ENCODE measurements at regions not wholly inside any gene's neighbourhood (a gene's known extent, or its start where the extent isn't known, plus 50 kb on each side); places are given as distances from the start of the nearest gene placed in this dataset.
"Not testable (repeated sequence)": the region's sequence is repeated elsewhere in the genome, so short reads cannot be mapped to it uniquely, and the experiment has no call there.

DNA sequence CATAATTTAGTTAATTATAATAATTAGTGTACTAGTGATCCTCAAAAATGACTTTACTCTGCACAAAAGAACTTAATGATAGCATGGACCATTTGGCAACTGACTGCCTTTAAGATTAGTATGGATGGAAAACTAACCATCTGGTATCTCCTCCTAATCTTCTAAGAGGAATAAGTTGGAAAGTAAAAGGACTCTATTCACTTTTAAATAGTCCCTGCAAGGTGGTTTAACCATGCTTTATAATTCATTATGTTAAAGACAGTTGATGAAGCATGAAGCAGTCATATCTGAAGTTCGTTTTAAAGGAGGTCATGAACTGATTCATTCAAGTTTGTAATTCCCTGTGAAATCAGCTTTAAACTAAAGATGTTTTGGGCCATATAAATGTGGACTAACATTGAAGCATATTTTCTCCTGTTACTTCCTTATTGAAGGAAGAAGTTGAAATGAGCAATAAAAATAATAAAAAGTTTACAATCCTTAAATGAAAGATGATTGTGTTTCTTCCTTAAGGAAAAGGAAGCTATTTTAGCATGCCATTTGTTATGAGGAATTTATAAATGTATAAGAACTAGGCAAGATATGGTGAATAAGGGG, 446.0 kb downstream of the XIRP2 start:
- DNase-seq, result no peak

DNA sequence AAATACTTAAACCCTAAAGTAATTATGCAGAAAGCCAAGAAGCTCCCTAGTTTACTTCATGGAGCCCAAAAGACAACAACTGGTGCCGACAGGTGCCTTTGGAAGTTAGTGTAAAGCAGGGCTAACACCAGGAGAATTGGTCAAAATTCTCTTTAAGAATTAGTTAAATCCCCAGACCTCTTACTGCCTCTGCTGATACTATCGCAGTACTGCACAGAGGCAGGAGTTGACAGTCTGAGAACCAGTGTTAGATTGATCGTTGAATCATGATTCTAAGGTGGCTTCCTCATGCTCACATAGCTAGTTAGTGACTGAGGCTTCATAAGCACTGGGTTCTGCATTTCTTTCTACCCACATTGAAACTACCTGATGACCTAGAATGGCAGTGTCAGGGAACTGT, 445.0 kb downstream of the XIRP2 start:
- no peak for DNase-seq

DNA sequence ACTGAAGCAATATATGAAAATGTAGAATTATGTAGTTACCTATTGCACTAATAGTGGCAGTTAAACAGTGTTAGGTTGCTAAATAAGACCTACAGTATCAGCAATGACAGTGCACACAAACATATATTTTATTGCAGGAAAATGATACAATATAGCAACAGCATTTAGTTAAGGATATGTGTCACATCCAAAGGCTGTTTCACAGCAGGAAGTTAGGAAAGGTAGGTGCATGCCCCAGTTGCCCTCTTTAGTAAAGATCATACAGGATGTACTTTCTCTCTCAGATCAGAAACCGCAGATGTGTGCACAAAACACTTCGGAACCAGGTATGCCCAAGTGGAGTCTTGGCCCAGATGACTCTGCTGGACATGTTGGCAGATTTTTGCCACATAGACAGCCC, 444.1 kb downstream of the XIRP2 start:
- DNase-seq, result no peak

DNA sequence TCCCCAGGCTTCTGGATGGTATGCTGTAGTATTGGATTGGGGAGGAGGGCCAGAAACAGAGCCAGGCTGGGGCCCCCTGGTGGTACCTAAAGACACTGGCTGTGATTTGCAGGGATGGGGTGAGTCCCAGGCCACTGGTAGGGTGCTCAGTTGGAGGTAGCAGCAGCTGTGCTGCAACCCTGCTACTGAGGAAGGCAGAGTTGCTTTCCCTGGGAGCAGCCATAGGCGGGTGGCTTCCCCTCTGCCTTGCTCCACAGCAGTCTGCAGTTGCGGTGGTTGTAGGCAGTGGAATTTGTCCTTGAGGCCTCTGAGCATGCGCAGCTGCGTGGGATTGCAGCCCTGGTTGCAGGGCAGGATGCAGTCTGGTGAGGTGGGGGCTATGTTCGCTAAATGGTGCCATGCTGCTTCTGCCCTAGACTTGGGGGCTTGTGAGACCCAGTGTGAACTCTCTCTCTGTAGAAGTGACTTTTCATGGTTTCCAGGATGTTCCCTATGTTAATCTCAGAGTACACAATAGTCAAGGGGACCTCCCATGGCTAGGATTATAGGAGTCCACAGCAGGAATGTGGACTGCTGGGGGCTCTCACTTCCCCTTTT, 443.5 kb downstream of the XIRP2 start:
- DNase-seq, result peak; percentile 11

DNA sequence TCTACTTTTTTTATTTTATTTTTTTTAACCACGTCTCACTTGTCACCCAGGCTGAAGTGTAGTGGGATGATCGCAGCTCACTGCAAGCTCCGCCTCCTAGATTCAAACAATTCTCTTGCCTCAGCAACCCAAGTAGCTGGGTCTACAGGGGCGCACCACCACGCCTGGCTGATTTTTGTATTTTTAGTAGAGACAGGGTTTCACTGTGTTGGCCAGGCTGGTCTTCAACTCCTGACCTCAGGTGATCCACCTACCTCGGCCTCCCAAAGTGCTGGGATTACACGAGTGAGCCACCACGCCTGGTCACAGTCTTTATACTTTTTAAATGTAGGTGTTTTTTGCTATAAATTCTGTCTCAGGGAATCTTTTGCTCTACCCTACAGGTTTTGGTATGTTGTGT, 440.5 kb downstream of the XIRP2 start:
- not testable (repeated sequence) for DNase-seq

DNA sequence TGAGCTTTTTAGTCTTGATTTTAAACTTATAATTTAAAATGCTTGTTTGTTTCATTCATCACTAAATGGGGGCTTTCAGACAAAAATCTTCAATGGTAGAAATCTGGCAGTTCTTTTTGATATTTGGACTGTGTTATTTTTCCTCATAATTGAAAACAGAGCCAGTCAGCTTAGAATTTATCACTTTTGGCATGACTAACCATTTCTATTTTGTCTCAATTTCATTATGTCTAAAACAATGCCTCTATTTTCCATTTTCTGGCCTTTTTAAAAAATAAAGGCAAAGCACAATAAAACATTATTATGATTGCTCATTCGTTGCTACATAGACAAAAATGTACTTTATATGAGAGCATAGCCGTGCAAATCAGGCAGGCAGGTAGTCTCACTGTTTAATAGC, 434.5 kb downstream of the XIRP2 start:
- no peak for DNase-seq

DNA sequence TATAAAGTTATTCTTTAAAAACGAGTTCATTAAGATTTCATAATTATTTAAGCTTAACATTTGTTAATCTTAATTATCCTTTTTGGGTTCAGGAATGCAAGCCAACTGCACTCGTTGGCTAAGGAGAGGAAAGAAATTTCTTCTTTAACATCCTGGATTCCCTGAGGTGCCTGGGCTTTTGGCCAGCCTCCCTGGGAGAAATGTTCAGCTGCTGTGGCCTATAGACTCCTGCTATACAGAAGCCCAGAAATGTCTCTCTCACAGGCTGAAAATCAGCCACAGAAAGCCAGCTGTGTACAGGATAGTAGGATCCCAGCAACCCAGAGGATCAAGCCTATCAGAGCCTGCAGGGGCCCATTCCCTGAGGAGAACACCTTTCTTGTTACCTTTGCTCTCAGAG, 430.3 kb downstream of the XIRP2 start:
- no peak for DNase-seq

DNA sequence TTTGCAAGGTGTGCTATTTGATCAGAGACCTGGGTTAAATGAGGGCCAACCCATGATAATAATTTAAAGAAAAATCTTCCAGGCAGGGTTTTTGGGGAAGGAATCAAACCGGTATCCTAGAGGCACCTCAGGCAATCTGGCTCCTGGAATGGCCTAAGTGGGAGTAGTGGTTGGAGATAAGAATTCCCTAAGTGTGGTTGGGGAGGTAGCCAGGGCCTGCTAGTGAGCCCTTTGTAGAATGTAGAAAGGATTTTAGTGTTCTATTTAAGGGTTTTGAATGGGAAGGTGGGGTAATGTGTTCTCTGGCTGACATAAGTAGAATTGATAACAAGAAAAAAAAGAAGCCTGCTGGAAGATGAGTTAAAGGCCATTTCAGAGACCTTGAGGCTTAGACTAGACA, 422.2 kb downstream of the XIRP2 start:
- no peak for DNase-seq

All from activated CD4-positive, alpha-beta T cell treated with anti-CD3 and anti-CD28 coated beads for 48 hours (primary cell).